A673 (cell line): ENCODE measurements at regions not wholly inside any gene's neighbourhood (a gene's known extent, or its start where the extent isn't known, plus 50 kb on each side); places are given as distances from the start of the nearest gene placed in this dataset.

Source experiments
- BruUV-seq: library from RNA; stranded (reverse); fragments of 400-500 nt; replicated peaks from 2 replicates; lab custom pipeline; 2021; lab: Mats Ljungman, UMichigan
- CTCF ChIA-PET: fragments of 300-600 bp; sonication (Branson Sonifier 250); formaldehyde crosslinking; loops from one replicate; lab custom pipeline; 2022; ENCODE audit warnings: antibody characterized with exemption; lab: Charles Lee
- POLR2A ChIA-PET: fragments of 300-600 bp; sonication (Branson Sonifier 250); formaldehyde crosslinking; loops from one replicate; lab custom pipeline; 2022; ENCODE audit warnings: antibody characterized with exemption; ENCODE audit not compliant: low non-redundant PET; lab: Charles Lee
- DNase-seq: peaks from one replicate; pipeline ENCODE4 v3.0.0-alpha.2; 2015; ENCODE audit warnings: low spot score
- H3K27ac ChIP-seq: fragments of 200-600 bp; sonication (generic); 2 replicates; pipeline ENCODE4 v1.5.1; 2016; ENCODE audit warnings: mixed run types, low read depth, mild to moderate bottlenecking, mixed read lengths, antibody characterized with exemption, low read length; ENCODE audit not compliant: poor library complexity, severe bottlenecking
- H3K27me3 ChIP-seq: fragments of 200-600 bp; sonication (generic); replicated peaks from 2 replicates; pipeline ENCODE4 v1.6.1; 2017; ENCODE audit warnings: mixed run types, low read depth, mild to moderate bottlenecking, mixed read lengths, antibody characterized with exemption, low read length; ENCODE audit not compliant: insufficient read depth, poor library complexity
- H3K36me3 ChIP-seq: fragments of 200-600 bp; sonication (generic); 2 replicates; pipeline ENCODE4 v1.6.1; 2016; ENCODE audit warnings: mixed run types, mild to moderate bottlenecking, mixed read lengths, antibody characterized with exemption, low read length; ENCODE audit not compliant: insufficient read depth, poor library complexity, severe bottlenecking
- H3K4me1 ChIP-seq: fragments of 200-600 bp; sonication (generic); 2 replicates; pipeline ENCODE4 v1.6.1; 2017; ENCODE audit warnings: mixed run types, mild to moderate bottlenecking, mixed read lengths, antibody characterized with exemption, low read length; ENCODE audit not compliant: insufficient read depth, poor library complexity, severe bottlenecking
- H3K4me3 ChIP-seq: fragments of 200-600 bp; sonication (generic); 2 replicates; pipeline ENCODE4 v1.5.1; 2016; ENCODE audit warnings: low read depth, mixed run types, mild to moderate bottlenecking, mixed read lengths, low read length; ENCODE audit not compliant: poor library complexity, severe bottlenecking
- H3K9me3 ChIP-seq: fragments of 200-600 bp; sonication (generic); 2 replicates; pipeline ENCODE4 v1.6.1; 2016; ENCODE audit warnings: mixed run types, low read depth, mild to moderate bottlenecking, mixed read lengths, antibody characterized with exemption, low read length; ENCODE audit not compliant: poor library complexity, severe bottlenecking
- CTCF ChIP-seq: fragments of 300-800, 200-600 bp; sonication (generic); conservative IDR thresholded peaks from 2 replicates; pipeline ENCODE4 v1.5.1; 2017; ENCODE audit warnings: low read depth, mild to moderate bottlenecking, antibody characterized with exemption, low read length, moderate library complexity, mixed read lengths
- EZH2 ChIP-seq: fragments of 200-600 bp; sonication (generic); IDR thresholded peaks from 2 replicates; pipeline ENCODE4 v1.6.1; 2017; ENCODE audit warnings: borderline replicate concordance, low read depth, mild to moderate bottlenecking, mixed read lengths, antibody characterized with exemption, low read length; ENCODE audit not compliant: poor library complexity, severe bottlenecking
- intact Hi-C: fragments of 100-400 bp; cut with micrococcal nuclease; formaldehyde crosslinking; loops from one replicate; pipeline ENCODE4 v1.10.0; 2022; ENCODE audit not compliant: unreplicated experiment

DNA sequence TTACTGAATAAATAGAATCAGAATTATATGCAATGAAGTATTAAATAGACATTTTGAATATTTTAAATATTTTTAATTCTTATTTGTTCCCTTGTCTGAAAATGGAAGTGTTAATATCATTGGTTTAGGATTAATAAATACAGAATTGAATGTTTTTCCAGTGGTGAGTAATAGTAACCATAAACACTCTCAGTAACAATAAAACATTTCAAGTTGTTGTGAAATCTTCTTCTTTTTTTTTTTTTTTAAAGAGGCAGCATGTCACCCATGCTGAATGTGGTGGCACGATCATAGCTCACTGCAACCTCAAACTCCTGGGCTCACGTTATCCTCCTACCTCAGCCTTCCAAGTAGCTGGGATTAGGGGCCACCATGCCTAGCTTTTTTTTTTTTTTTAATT, 86.2 kb upstream of the ZBTB18 start:
- intact Hi-C loops, result no loop called here
- Histone ChIP-seq H3K4me1 (peaks cover 17% of the 10 kb centered on the region), H3K9me3 (no peaks in the 10 kb centered on the region), H3K27ac (no peak overlapping the region), H3K27me3 (no peaks in the 10 kb centered on the region), H3K4me3 (no peak overlapping the region), H3K36me3 (no peaks in the 10 kb centered on the region)
- ChIA-PET POLR2A (no interaction called here), CTCF (no interaction called here)
- BruUV-seq, result no TSS peak
- TF ChIP-seq EZH2, result no peak
- no peak for TF ChIP-seq CTCF
- no peak for DNase-seq

DNA sequence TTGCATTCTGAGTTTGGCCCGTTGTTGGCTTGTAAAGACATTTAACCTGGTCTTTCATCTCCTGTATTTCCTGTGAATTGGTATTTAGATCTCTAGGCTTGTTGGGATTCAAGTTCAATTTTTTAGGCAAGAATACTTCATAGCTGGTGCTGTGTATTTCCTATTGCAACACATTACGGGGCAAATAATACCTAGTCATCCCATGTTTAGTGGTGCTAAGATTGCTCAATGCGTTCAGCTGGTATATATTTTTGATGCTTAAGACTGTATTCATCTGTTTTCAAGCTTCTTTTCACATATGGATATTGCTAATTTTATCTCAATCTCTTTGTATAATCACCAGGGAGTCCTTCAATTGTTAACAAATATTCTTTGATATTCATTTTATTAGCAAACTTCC, 87.5 kb upstream of the ZBTB18 start:
- POLR2A ChIA-PET, result no interaction called here
- BruUV-seq, result no TSS peak
- no peak overlapping the region for H3K4me3 ChIP-seq
- intact Hi-C loops, result no loop called here
- no peaks in the 10 kb centered on the region for H3K9me3 ChIP-seq
- H3K27me3 ChIP-seq, result no peaks in the 10 kb centered on the region
- CTCF ChIA-PET, result no interaction called here
- no peaks in the 10 kb centered on the region for H3K36me3 ChIP-seq
- TF ChIP-seq CTCF, result no peak
- no peak for TF ChIP-seq EZH2
- H3K4me1 ChIP-seq, result peaks cover 4% of the 10 kb centered on the region
- no peak for DNase-seq
- H3K27ac ChIP-seq, result no peak overlapping the region

DNA sequence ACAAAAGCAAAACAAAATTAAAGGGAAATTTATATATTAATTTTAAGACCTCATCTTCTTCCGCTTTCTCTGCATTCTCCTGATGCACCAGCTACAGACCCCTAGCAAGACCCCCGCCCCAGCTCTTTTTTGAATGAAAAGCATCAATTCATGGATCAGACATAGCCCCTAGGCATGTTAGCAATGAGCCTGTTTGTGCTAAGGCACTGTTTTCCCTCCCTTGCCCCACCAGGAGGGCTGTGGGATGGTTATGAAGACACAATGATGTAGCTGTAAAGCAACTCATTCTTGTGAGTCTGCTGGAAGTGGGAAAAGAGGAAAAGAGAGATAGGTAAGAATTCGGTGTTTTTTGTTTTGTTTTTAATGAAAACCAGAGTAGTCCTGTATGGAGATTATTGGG, 88.5 kb upstream of the ZBTB18 start:
- intact Hi-C loops, result no loop called here
- H3K4me1 ChIP-seq, result no peaks in the 10 kb centered on the region
- no peaks in the 10 kb centered on the region for H3K36me3 ChIP-seq
- H3K9me3 ChIP-seq, result no peaks in the 10 kb centered on the region
- H3K27ac ChIP-seq, result no peak overlapping the region
- TF ChIP-seq CTCF, result no peak
- TF ChIP-seq EZH2, result no peak
- H3K4me3 ChIP-seq, result no peak overlapping the region
- CTCF ChIA-PET, result no interaction called here
- POLR2A ChIA-PET, result no interaction called here
- no TSS peak for BruUV-seq
- no peaks in the 10 kb centered on the region for H3K27me3 ChIP-seq
- DNase-seq, result no peak
